ENCODE measurements at regions not wholly inside any gene's neighbourhood (a gene's known extent, or its start where the extent isn't known, plus 50 kb on each side); places are given as distances from the start of the nearest gene placed in this dataset.

GRCh38 chr16:64742455-64743223 is 379.2 kb downstream of the CDH11 start:
- in situ Hi-C loops (cut with HindIII; ENCODE audit: low pct_unique_long_range_greater_than_20kb, low sequenced_read_pairs) (no loop called here), intact Hi-C loops (cut with micrococcal nuclease; ENCODE audit: unreplicated experiment) (no loop called here)
- TF ChIP-seq REST (IDR thresholded peaks at IDR 0.05; ENCODE audit: insufficient read depth in 1 of 2, low read depth in 2 of 2, low read length in 1 of 2) (no peak), TCF7L2 (IDR thresholded peaks at IDR 0.05; ENCODE audit: low read depth, low read length) (no peak), SIN3A (IDR thresholded peaks at IDR 0.05; ENCODE audit: borderline replicate concordance, insufficient read depth, low read depth, low read length) (no peak), CTCF (IDR thresholded peaks at IDR 0.05) (no peak), POLR2AphosphoS5 (IDR thresholded peaks at IDR 0.05; ENCODE audit: low read depth, low read length) (no peak)
- ATAC-seq (no peak), DNase-seq (ENCODE audit: low read depth, low spot score) (no peak)
- Histone ChIP-seq H3K36me3 (ENCODE audit: control insufficient read depth, insufficient read depth, low read length) (no peaks in the 10 kb centered on the region), H3K27ac (ENCODE audit: low read length) (no peak overlapping the region), H3K27me3 (ENCODE audit: control insufficient read depth, insufficient read depth, low read length) (no peaks in the 10 kb centered on the region), H3K4me3 (ENCODE audit: low read depth in 2 of 2, low read length in 2 of 2) (no peak overlapping the region), H3K9me3 (ENCODE audit: control insufficient read depth, insufficient read depth, low read depth, low read length) (no peaks in the 10 kb centered on the region), H3K4me1 (ENCODE audit: control insufficient read depth, insufficient read depth, low read length) (no peaks in the 10 kb centered on the region)
- ChIA-PET POLR2A (no interaction called here), CTCF (no interaction called here)
- no TSS peak for BruUV-seq (replicated peaks)

- H3K27me3 ChIP-seq (ENCODE audit: control insufficient read depth, insufficient read depth, low read length): no peaks in the 10 kb centered on the region
- H3K36me3 ChIP-seq (ENCODE audit: control insufficient read depth, insufficient read depth, low read length): no peaks in the 10 kb centered on the region
- ATAC-seq (no peak), DNase-seq (ENCODE audit: low read depth, low spot score) (no peak)
- in situ Hi-C loops (cut with HindIII; ENCODE audit: low pct_unique_long_range_greater_than_20kb, low sequenced_read_pairs) (no loop called here), intact Hi-C loops (cut with micrococcal nuclease; ENCODE audit: unreplicated experiment) (no loop called here)
- no peaks in the 10 kb centered on the region for H3K9me3 ChIP-seq (ENCODE audit: control insufficient read depth, insufficient read depth, low read depth, low read length)
- H3K4me3 ChIP-seq (ENCODE audit: low read depth in 2 of 2, low read length in 2 of 2): no peak overlapping the region
- ChIA-PET POLR2A (no interaction called here), CTCF (no interaction called here)
- H3K27ac ChIP-seq (ENCODE audit: low read length): no peak overlapping the region
- H3K4me1 ChIP-seq (ENCODE audit: control insufficient read depth, insufficient read depth, low read length): no peaks in the 10 kb centered on the region
- TF ChIP-seq TCF7L2 (IDR thresholded peaks at IDR 0.05; ENCODE audit: low read depth, low read length) (no peak), SIN3A (IDR thresholded peaks at IDR 0.05; ENCODE audit: borderline replicate concordance, insufficient read depth, low read depth, low read length) (no peak), REST (IDR thresholded peaks at IDR 0.05; ENCODE audit: insufficient read depth in 1 of 2, low read depth in 2 of 2, low read length in 1 of 2) (no peak), POLR2AphosphoS5 (IDR thresholded peaks at IDR 0.05; ENCODE audit: low read depth, low read length) (no peak), CTCF (IDR thresholded peaks at IDR 0.05) (no peak)
- no TSS peak for BruUV-seq (replicated peaks)
Observed at GRCh38 chr16:64740261-64740660, 381.6 kb downstream of the CDH11 start.
